ENCODE measurements at regions not wholly inside any gene's neighbourhood (a gene's known extent, or its start where the extent isn't known, plus 50 kb on each side); places are given as distances from the start of the nearest gene placed in this dataset.

DNA sequence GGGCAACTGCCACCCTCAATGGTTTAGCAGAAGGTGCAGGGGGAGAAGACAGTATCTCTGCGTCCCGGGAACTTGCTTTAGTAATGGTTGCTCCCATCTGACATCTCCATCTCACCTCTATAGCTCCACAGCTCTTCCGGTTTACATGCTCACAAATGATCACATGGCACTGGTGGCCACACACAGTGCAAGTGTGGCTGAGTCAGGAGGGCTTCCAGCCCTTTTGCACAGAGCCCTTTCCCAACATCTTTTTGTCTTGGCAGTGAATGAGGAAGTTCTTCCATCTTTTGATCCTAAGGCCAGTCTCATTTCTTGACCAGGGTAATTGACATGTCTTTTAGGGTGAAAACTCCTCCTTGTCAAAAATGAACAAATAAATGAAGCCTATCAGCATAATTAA is 347.7 kb downstream of the LPIN1 start:
- TF ChIP-seq POLR2A (IDR thresholded peaks at IDR 0.05; ENCODE audit: low read depth, low read length) (no peak), POLR2AphosphoS5 (IDR thresholded peaks at IDR 0.05; ENCODE audit: low read depth, low read length) (no peak), TAF1 (IDR thresholded peaks at IDR 0.05; ENCODE audit: borderline replicate concordance, low read depth, low read length) (no peak)
